Breast epithelium (tissue), 3 donors: ENCODE measurements at regions not wholly inside any gene's neighbourhood (a gene's known extent, or its start where the extent isn't known, plus 50 kb on each side); places are given as distances from the start of the nearest gene placed in this dataset.
"Not testable (repeated sequence)": the region's sequence is repeated elsewhere in the genome, so short reads cannot be mapped to it uniquely, and the experiment has no call there.

ENCODE experiments used
- POLR2A ChIP-seq: fragments of 450-650 bp; IDR thresholded peaks from one replicate; pipeline ENCODE4 v1.6.1; 2016; ENCODE audit warnings: antibody characterized with exemption, mild to moderate bottlenecking, moderate library complexity
- POLR2AphosphoS5 ChIP-seq, 3 donors: sonication (generic); formaldehyde crosslinking; IDR thresholded peaks; one replicate each; pipeline ENCODE4 v1.6.1; 2017; ENCODE audit warnings: antibody characterized with exemption in 3 of 3
- TF ChIP-seq, protein P1 (sequence below), 3 donors: fragments of 450-650 bp; IDR thresholded peaks; one replicate each; pipeline ENCODE4 v1.5.1; 2016 to 2017; ENCODE audit warnings: antibody characterized with exemption in 3 of 3, mild to moderate bottlenecking in 3 of 3, moderate library complexity in 3 of 3

DNA sequence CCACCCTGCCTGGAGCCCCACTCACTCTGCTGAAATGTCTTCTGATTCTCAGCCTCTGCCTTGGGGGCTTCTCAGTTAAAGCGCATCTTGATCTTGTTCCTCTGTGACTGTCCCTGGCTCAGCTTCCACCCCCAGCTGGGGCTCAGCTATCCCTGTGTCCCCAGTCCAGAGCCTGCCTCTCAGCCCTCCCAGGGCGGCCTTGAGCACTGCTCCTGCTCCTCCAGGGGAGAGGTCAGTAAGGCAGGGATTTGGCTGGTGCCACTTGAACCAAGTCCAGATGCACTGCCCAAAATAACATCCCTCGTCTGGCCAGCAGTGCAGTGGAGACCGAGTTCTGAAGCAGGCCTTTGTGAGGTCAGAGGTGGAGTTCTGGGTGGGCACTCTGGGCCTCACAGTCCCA, 1950.8 kb downstream of the FOXD4L5 start:
- TF ChIP-seq, protein P1, sequence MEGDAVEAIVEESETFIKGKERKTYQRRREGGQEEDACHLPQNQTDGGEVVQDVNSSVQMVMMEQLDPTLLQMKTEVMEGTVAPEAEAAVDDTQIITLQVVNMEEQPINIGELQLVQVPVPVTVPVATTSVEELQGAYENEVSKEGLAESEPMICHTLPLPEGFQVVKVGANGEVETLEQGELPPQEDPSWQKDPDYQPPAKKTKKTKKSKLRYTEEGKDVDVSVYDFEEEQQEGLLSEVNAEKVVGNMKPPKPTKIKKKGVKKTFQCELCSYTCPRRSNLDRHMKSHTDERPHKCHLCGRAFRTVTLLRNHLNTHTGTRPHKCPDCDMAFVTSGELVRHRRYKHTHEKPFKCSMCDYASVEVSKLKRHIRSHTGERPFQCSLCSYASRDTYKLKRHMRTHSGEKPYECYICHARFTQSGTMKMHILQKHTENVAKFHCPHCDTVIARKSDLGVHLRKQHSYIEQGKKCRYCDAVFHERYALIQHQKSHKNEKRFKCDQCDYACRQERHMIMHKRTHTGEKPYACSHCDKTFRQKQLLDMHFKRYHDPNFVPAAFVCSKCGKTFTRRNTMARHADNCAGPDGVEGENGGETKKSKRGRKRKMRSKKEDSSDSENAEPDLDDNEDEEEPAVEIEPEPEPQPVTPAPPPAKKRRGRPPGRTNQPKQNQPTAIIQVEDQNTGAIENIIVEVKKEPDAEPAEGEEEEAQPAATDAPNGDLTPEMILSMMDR (IDR thresholded peaks at IDR 0.05) = not testable (repeated sequence)
- not testable (repeated sequence) for TF ChIP-seq POLR2AphosphoS5 (IDR thresholded peaks at IDR 0.05); POLR2A
